HUES6 (cell line): ENCODE measurements at regions not wholly inside any gene's neighbourhood (a gene's known extent, or its start where the extent isn't known, plus 50 kb on each side); places are given as distances from the start of the nearest gene placed in this dataset.

ENCODE experiments used
- H3K27ac ChIP-seq: 2 replicates; pipeline ENCODE4 v1.7.0; 2013; ENCODE audit warnings: low read depth, mild to moderate bottlenecking, low read length, inconsistent platforms
- H3K27me3 ChIP-seq: 2 replicates; pipeline ENCODE4 v1.6.1; 2013; ENCODE audit warnings: low read length; ENCODE audit not compliant: control insufficient read depth, insufficient read depth
- H3K36me3 ChIP-seq: 2 replicates; pipeline ENCODE4 v1.6.1; 2013; ENCODE audit warnings: low read length; ENCODE audit not compliant: control insufficient read depth, insufficient read depth
- H3K4me1 ChIP-seq: 2 replicates; pipeline ENCODE4 v1.6.1; 2013; ENCODE audit warnings: low read length; ENCODE audit not compliant: control insufficient read depth, insufficient read depth
- H3K4me3 ChIP-seq: 2 replicates; pipeline ENCODE4 v1.5.1; 2013; ENCODE audit warnings: low read depth, low read length
- H3K9ac ChIP-seq: one replicate; pipeline ENCODE4 v1.6.1; 2013; ENCODE audit warnings: mild to moderate bottlenecking, low read length
- H3K9me3 ChIP-seq: 2 replicates; pipeline ENCODE4 v1.6.1; 2013; ENCODE audit warnings: low read depth, low read length; ENCODE audit not compliant: control insufficient read depth, insufficient read depth

DNA sequence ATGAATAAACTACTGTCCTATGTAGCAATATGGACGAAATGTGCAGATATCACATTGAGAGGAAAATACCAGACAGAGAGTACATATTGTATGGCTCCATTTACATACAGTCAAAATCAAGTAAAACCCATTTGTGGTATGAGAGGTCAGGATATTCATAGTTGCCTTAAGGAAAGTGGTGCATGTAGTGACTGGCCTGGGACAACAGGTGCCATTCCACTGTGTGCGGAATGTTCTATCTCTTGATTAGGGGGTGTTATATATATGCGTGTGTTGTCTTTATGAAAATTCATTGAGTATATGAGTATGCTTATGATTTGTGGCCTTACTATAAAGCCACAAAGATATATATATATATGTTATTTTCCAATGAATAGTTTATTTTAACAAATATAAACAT is 964.0 kb downstream of the SORCS3 start:
- peaks cover 6% of the 10 kb centered on the region for H3K4me1 ChIP-seq
- H3K4me3 ChIP-seq = no peak overlapping the region
- no peaks in the 10 kb centered on the region for H3K36me3 ChIP-seq
- H3K9ac ChIP-seq = no peak overlapping the region
- no peaks in the 10 kb centered on the region for H3K9me3 ChIP-seq
- H3K27ac ChIP-seq = no peak overlapping the region
- H3K27me3 ChIP-seq = no peaks in the 10 kb centered on the region

DNA sequence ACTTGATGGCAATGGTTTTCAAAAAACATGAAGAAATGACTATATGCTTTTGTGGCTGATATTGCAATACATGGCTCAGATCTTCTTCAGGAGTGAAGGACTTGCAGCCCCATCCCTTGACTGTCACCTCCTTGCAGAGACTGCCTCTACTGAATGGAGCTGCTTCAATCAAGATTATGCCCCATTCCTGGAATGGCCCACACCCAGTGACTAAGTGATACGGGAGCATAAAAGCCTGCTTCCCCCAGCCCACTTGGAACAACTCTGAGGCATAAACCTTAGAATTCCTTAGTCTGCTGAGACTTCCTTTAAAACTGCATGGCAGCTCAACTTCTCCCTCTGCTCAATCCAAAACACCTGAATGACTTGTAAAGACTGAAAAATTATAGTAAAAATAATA is 957.1 kb downstream of the SORCS3 start:
- Histone ChIP-seq H3K9ac (no peak overlapping the region), H3K9me3 (no peaks in the 10 kb centered on the region), H3K27me3 (no peaks in the 10 kb centered on the region), H3K27ac (no peak overlapping the region), H3K36me3 (no peaks in the 10 kb centered on the region), H3K4me1 (no peaks in the 10 kb centered on the region; the same call in 1 of the 2 replicates), H3K4me3 (no peak overlapping the region)

DNA sequence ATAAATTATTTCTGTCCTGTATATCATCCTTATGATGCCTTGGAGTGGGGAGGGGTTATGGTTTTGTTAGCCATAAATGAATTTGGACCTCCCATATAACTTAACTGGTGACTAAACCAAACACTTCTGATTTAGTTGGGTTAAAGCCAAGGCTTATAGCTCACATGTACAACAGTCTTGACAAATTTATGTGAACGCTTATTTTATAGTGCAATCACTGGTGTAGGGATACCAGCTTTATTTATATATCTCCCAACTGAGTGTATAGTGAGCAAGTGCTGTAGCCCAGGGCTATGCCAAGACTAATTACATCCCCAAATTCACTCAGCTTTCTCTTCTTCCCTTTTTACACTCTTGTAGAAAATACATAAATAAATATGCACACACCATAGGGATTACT is 956.2 kb downstream of the SORCS3 start:
- Histone ChIP-seq H3K27me3 (no peaks in the 10 kb centered on the region), H3K4me3 (no peak overlapping the region), H3K9ac (no peak overlapping the region), H3K9me3 (no peaks in the 10 kb centered on the region), H3K4me1 (no peaks in the 10 kb centered on the region; the same call in 1 of the 2 replicates), H3K27ac (no peak overlapping the region), H3K36me3 (no peaks in the 10 kb centered on the region)

DNA sequence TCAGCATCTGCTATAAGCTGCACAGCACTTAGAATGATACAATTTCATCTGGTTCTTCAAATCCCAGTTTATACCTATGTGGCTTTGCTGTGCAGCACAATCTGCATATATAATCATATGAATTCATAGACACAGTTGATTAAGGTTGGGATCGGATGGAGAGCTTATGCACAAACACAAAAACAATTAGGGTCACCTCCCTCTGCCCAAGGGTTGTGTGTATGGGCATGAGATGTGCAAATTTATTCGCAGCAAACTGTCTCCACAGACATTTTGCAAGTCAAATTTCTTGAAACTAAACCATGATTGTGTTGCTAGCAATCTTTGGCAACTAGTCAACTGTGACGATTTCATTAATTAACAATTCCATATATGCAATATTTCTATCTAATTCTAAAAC is 955.7 kb downstream of the SORCS3 start:
- Histone ChIP-seq H3K4me3 (no peak overlapping the region), H3K27me3 (no peaks in the 10 kb centered on the region), H3K9ac (no peak overlapping the region), H3K4me1 (no peaks in the 10 kb centered on the region; the same call in 1 of the 2 replicates), H3K9me3 (no peaks in the 10 kb centered on the region), H3K36me3 (no peaks in the 10 kb centered on the region), H3K27ac (no peak overlapping the region)

DNA sequence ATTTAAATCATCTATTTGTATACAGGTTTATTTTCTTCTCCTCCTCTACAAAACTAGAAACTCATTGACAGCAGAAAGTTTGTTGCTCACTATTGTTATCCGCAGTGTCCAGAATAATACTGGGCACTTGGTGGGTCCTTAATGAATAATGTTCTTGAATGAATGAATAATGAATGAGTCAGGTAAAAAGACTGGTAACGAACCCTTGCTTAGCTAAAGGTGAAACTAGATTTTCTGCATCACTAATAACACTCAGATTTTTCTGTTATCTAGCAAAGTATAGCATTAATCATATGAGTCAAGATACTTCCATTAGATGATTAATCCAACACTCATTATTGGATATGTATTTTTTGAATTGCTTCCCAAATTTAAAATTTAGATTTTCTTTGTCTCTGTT is 953.2 kb downstream of the SORCS3 start:
- Histone ChIP-seq H3K4me1 (no peaks in the 10 kb centered on the region; the same call in 1 of the 2 replicates), H3K9ac (no peak overlapping the region), H3K4me3 (no peak overlapping the region), H3K9me3 (no peaks in the 10 kb centered on the region), H3K27ac (no peak overlapping the region), H3K27me3 (no peaks in the 10 kb centered on the region), H3K36me3 (no peaks in the 10 kb centered on the region)

DNA sequence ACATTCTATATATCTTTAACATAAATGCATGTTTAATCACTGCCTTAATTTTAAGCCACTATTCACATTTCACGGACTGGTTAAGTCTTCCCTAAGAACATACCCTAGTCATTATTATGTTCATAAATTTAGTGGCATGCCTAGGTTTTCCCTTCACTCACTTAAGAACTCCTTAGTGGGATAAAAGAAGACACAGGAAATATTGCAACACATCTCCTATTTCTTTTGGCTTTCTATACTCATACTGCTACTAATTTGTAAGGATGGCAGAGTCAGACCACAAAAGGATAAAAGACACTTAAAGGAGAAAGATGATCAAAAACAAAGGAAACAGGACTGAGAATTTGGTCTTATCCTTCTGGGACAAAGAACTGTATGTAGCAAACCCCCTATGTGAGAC is 951.4 kb downstream of the SORCS3 start:
- Histone ChIP-seq H3K27me3 (no peaks in the 10 kb centered on the region), H3K36me3 (no peaks in the 10 kb centered on the region), H3K4me1 (no peaks in the 10 kb centered on the region), H3K27ac (no peak overlapping the region), H3K9ac (no peak overlapping the region), H3K4me3 (no peak overlapping the region), H3K9me3 (no peaks in the 10 kb centered on the region)

DNA sequence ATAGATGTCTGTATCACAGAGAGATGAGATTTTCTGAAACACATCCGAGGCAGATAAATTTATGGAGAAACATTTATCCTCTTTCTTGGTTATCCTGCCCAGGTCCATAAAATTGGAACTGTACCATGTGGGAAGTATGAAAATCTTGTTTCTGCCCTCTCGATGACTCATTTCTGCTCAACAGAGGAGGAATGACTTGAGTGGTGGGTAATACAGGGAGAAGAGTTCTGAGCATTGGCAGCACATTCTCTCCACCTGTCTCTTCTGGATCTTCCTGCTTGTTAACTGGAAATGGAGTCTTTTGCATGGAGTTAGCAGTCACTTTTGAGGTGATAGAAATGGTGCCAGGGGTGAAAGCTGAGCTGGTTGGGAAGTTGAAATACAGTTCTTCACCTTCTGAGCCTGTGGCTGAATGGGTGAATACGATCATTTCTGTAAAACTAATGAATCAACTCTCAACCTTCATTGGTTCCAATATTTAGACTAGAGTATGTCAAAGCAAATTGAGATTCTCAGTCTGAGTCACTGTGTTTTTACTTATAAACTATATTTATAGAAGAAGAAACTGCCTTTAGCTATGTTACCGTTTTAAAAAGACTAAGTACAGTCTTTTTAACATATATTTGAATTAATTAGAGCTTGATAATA is 945.5 kb downstream of the SORCS3 start:
- H3K4me1 ChIP-seq = peaks cover 11% of the 10 kb centered on the region

DNA sequence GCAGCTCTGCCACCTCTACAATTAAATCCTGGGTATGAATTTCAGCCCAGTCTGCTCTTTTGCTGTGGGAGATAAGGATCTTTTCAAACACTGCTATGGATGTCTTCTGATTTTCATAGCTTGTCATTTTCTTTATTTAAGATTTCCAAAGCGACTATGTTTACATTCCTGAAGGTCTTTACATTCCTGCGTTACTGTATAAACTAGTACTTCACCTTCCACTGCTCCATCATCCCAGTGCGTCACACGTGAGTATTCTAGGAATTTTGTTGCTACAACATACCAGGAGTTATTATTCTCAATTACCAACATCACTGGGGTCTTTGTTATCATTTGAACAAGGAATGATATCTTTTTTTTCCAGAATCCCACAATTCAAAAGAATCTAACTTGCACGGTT is 944.7 kb downstream of the SORCS3 start:
- Histone ChIP-seq H3K27ac (no peak overlapping the region), H3K27me3 (no peaks in the 10 kb centered on the region), H3K4me1 (peaks cover 18% of the 10 kb centered on the region), H3K4me3 (no peak overlapping the region), H3K9me3 (no peaks in the 10 kb centered on the region), H3K9ac (no peak overlapping the region), H3K36me3 (no peaks in the 10 kb centered on the region)

More for the DNA sequence above, 945.5 kb downstream of the SORCS3 start:
- Histone ChIP-seq H3K4me3 (no peak overlapping the region), H3K36me3 (no peaks in the 10 kb centered on the region), H3K27ac (no peak overlapping the region), H3K27me3 (no peaks in the 10 kb centered on the region), H3K9me3 (no peaks in the 10 kb centered on the region), H3K9ac (no peak overlapping the region)

DNA sequence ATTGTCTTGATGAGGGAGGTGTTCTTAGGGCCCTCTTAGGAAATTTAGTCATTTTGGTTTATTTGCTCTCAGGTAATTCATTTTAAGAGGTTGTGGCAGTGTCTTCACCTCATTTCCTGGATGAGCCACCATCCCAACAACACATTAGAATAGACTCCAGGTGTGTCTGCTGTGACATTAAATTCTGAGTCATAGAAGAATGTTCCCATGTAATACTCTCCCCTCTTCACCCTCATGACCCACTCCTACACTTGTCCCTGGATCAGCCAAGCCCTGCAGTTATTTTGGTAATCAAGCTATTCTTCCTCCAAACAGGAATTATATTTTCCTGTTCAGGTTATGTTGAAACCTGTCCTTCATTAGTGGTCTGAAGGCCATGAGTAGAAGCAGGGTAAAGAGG is 944.1 kb downstream of the SORCS3 start:
- H3K36me3 ChIP-seq = no peaks in the 10 kb centered on the region
- H3K4me3 ChIP-seq = no peak overlapping the region
- no peak overlapping the region for H3K9ac ChIP-seq
- H3K27ac ChIP-seq = no peak overlapping the region
- H3K4me1 ChIP-seq = peaks cover 18% of the 10 kb centered on the region
- no peaks in the 10 kb centered on the region for H3K9me3 ChIP-seq
- no peaks in the 10 kb centered on the region for H3K27me3 ChIP-seq

DNA sequence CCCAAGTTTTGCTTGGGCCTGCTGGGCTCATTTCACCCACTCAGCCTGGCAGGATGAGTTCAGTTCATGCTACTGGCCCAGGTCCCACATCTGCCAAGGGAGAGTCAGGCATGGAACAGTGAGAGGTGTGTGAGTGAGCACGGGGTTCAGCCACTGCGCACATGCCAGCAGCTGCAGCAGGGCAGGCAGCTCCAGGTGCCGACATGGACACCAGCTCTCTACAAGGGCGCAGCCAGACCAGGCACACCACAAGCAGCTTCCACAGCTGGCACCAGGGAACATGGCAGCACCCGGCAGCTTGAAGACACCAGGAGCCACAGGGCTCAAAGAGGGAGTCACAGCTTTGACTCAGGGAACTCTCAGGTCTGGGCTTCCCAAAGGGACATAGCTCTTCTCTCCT is 938.0 kb downstream of the SORCS3 start:
- H3K9ac ChIP-seq = no peak overlapping the region

DNA sequence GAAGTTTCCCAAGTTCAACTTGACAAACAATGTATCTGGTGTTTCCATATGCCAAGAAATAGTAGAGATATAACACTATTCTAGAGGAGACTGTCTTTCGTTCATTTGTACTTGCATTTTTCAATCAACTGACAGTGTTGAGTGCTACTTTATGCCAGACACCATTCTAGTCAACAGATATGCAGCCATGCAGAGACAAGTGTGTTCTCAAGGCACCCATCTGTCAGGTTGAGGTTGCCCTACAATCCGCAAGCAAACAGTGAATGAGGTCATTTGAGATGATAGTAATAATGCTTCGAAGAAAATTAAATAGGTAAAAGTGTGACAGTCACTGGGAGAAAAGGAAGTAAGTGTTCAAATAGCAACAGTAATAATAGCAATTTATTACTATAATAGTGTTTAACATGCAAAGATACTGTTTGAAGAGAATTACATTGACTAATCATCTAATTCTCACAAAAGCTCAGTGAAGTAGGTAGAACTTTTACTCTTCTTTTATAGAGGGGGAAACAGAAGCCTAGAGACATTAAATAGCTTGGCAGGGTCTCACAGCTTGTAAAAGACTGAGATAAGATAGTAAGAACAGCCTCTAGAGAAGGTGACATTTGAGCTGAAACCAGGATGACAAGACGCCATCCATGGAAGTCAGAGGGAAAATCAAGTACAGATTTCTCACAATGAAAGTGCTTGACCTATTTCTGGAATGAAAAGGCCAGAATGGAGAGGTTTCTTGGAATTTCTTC is 936.9 kb downstream of the SORCS3 start:
- H3K4me1 ChIP-seq = peaks cover 8% of the 10 kb centered on the region; the same call in 1 of the 2 replicates
- 0 out of 2 replicates have a peak, but pooled peaks cover 6% of the 10 kb centered on the region for H3K9me3 ChIP-seq

More for the DNA sequence above, 938.0 kb downstream of the SORCS3 start:
- Histone ChIP-seq H3K27me3 (no peaks in the 10 kb centered on the region), H3K4me3 (no peak overlapping the region), H3K36me3 (no peaks in the 10 kb centered on the region), H3K4me1 (peaks cover 8% of the 10 kb centered on the region; the same call in 1 of the 2 replicates), H3K9me3 (0 out of 2 replicates have a peak, but pooled peaks cover 1% of the 10 kb centered on the region), H3K27ac (no peak overlapping the region)

More for the DNA sequence above, 936.9 kb downstream of the SORCS3 start:
- Histone ChIP-seq H3K27me3 (no peaks in the 10 kb centered on the region), H3K9ac (no peak overlapping the region), H3K4me3 (no peak overlapping the region), H3K36me3 (no peaks in the 10 kb centered on the region), H3K27ac (no peak overlapping the region)
